Activated naive CD8-positive, alpha-beta T cell treated with anti-CD3 and anti-CD28 coated beads for 36 hours (primary cell): ENCODE measurements at regions not wholly inside any gene's neighbourhood (a gene's known extent, or its start where the extent isn't known, plus 50 kb on each side); places are given as distances from the start of the nearest gene placed in this dataset.

Experiments used
- DNase-seq: peaks from one replicate; pipeline ENCODE4 v3.0.0; 2021
- H3K27ac Mint-ChIP-seq: one replicate; pipeline ENCODE4 v1.8.0; 2022; ENCODE audit warnings: mild to moderate bottlenecking, moderate library complexity, mixed read lengths
- H3K27me3 Mint-ChIP-seq: one replicate; pipeline ENCODE4 v1.8.0; 2022; ENCODE audit warnings: mild to moderate bottlenecking, mixed read lengths
- H3K36me3 Mint-ChIP-seq: one replicate; pipeline ENCODE4 v1.8.0; 2021; ENCODE audit warnings: mild to moderate bottlenecking, mixed read lengths
- H3K4me1 Mint-ChIP-seq: one replicate; pipeline ENCODE4 v1.8.0; 2021; ENCODE audit warnings: mixed read lengths
- H3K4me3 Mint-ChIP-seq: one replicate; pipeline ENCODE4 v1.8.0; 2022; ENCODE audit warnings: mild to moderate bottlenecking, moderate library complexity, mixed read lengths
- H3K9me3 Mint-ChIP-seq: one replicate; pipeline ENCODE4 v1.8.0; 2022; ENCODE audit warnings: mixed read lengths

DNA sequence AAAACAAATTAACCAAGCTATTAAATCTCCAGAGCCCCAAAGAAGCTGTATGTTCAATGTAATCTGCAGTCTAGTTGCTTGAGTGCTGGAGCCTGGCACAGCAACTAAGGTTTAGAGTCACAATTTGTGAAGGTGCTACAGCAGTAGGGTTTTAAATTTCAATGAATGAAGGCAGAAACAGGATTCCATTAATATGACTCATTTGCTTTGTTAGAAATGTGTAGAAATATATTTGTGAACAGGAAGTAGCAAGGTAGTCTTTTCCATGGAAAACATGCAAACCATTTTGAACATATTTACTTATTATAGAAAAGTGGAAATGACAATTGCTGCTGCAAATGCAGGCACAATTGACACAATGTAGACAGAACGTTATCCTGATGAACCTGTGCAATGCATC is 149.0 kb upstream of the STEAP4 start:
- no peak for DNase-seq
- Mint-ChIP-seq H3K36me3 (no peaks in the 10 kb centered on the region), H3K4me1 (no peaks in the 10 kb centered on the region), H3K9me3 (no peaks in the 10 kb centered on the region), H3K27ac (no peak overlapping the region), H3K27me3 (no peaks in the 10 kb centered on the region), H3K4me3 (no peak overlapping the region)

DNA sequence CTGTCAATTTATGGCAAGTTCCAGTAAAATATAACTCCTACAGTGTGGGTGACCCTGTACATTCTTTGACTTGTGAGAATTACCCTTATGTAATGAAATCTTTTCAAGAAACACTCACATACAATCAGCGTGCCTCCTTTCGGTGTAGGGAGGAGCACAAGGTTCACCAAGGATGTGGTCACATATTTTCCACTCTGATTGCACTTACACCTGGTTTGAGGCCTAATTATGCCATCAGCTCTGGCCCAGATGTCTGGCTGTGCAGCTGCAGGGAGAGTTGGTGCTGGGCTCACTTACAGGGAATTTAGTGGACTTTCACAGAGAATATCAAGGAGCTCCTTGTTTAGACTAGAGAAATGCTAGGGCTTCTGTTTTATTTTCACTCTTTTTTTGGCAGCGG is 146.0 kb upstream of the STEAP4 start:
- H3K27ac Mint-ChIP-seq, result no peak overlapping the region
- no peak for DNase-seq
- H3K27me3 Mint-ChIP-seq, result no peaks in the 10 kb centered on the region
- H3K9me3 Mint-ChIP-seq, result no peaks in the 10 kb centered on the region
- H3K36me3 Mint-ChIP-seq, result no peaks in the 10 kb centered on the region
- no peak overlapping the region for H3K4me3 Mint-ChIP-seq
- H3K4me1 Mint-ChIP-seq, result no peaks in the 10 kb centered on the region

DNA sequence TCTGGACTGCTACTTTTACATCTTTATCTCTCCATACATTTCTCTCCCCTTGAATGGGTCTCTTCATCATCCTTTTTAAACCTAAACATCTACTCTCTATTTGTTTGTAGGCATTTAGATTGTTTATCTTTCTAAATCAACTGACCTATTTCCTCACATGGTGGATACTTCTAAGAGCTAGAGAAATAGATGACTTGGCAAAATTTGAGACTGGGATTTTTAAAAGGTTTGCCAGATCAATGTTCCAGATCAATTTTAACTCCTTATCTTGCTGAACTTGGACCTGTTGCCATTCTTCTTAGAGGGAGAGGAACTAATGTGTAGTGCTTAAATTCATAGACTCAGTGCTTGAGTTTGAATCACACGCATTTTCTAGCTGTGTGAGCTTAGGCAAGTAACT is 144.2 kb upstream of the STEAP4 start:
- Mint-ChIP-seq H3K36me3 (no peaks in the 10 kb centered on the region), H3K4me1 (no peaks in the 10 kb centered on the region), H3K27ac (no peak overlapping the region), H3K4me3 (no peak overlapping the region), H3K9me3 (no peaks in the 10 kb centered on the region), H3K27me3 (no peaks in the 10 kb centered on the region)
- no peak for DNase-seq

DNA sequence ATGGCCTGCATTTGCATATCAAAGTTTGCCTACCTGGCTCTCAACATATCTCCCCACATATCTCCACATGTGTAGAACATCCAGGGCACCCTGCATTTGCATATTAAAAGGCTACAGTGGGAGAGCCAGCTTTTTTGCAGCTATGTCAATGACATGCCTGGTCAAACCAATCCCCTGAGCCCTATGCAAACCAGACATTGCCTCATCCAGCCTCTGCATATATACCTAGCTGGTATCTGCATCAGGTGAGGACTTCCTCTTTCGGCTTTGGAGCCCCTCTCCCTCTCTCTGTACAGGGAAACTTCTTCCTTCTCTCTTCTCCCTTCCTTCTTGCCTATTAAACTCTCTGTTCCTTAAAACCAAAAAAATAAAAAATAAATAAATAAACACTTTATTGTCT is 142.7 kb upstream of the STEAP4 start:
- Mint-ChIP-seq H3K27ac (no peak overlapping the region), H3K36me3 (no peaks in the 10 kb centered on the region), H3K9me3 (no peaks in the 10 kb centered on the region), H3K4me1 (no peaks in the 10 kb centered on the region), H3K27me3 (no peaks in the 10 kb centered on the region), H3K4me3 (no peak overlapping the region)
- no peak for DNase-seq

DNA sequence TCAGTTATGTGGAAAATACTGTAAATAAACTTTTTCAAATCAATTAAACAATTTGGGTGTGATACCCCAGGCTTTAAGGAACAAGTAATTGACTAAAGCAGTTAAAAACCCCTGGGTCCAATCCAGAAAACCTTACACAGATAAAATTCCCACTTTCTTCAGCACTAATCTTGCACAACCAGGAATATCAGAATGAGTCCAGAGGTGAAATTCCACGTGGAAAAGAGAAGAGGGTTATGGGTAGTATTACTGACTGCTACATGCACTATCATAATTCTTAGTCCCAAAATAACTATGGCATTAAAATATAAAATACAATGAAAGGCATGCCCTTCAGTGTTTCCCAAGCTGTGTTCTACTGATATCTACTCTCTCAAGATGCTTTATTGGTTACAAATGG is 135.7 kb upstream of the STEAP4 start:
- no peak for DNase-seq
- Mint-ChIP-seq H3K4me3 (no peak overlapping the region), H3K27me3 (peaks cover 9% of the 10 kb centered on the region)

DNA sequence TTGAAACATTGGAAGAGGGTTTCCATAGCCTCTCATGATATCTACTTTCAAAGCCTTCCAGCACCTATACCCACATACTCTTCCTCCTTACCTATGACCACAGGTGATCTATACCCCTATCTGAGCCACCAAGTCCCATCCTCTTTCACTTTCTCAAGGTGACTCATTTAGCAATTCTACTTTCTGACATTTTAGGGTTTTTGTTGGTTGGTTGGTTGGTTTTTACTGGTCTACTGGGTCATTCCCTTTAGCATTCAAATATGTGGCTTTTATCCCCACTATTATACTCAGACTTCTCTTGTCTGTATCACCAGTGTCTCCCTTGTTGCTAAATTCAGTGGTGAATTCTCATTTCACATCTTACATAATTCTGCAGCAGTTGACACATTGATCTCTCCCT is 130.4 kb upstream of the STEAP4 start:
- Mint-ChIP-seq H3K27me3 (peaks cover 18% of the 10 kb centered on the region), H3K4me3 (no peak overlapping the region), H3K4me1 (no peaks in the 10 kb centered on the region), H3K27ac (no peak overlapping the region), H3K36me3 (no peaks in the 10 kb centered on the region), H3K9me3 (no peaks in the 10 kb centered on the region)
- no peak for DNase-seq

More for the DNA sequence above, 135.7 kb upstream of the STEAP4 start:
- Mint-ChIP-seq H3K4me1 (no peaks in the 10 kb centered on the region), H3K9me3 (no peaks in the 10 kb centered on the region), H3K36me3 (no peaks in the 10 kb centered on the region), H3K27ac (no peak overlapping the region)

DNA sequence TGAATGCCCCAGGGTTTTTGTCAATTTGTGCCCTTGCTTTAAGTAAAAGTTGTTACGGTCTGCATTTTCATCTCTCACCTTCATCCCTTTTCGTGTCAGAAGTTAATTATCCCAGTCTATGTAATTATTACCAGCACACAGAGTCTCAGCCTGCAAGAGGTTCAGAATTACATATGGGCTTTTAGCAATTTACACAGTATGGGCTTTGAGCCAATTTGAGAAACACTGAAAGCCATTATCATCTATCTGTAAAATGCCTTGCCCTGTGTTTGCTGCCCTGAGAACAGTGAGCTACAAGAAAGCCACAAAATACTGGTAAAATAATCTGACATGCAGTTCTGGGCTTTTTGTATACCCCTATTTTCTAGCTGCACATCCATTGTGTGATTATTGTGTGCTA is 125.6 kb upstream of the STEAP4 start:
- H3K27ac Mint-ChIP-seq, result no peak overlapping the region
- no peaks in the 10 kb centered on the region for H3K36me3 Mint-ChIP-seq
- H3K4me3 Mint-ChIP-seq, result no peak overlapping the region
- H3K4me1 Mint-ChIP-seq, result no peaks in the 10 kb centered on the region
- H3K9me3 Mint-ChIP-seq, result no peaks in the 10 kb centered on the region
- H3K27me3 Mint-ChIP-seq, result peaks cover 13% of the 10 kb centered on the region
- no peak for DNase-seq

DNA sequence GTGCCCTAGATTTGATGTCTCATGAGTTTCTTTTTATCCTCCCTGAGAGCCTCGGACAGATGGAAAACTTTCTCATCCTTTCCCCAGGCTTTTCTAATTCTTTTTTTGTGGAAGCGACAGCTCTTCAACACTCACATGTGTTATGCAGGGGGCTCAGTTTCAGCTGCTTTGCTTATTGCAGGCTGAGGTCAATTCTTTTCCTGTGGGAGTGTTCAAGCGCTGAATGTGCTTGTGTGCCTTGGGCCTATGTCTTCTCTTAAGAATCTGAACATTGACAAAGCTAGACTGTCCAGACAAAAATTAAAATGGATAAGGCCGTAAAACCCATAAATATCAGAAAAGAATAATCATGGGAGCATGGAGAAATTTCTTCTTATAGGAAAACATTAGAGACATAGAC is 125.2 kb upstream of the STEAP4 start:
- Mint-ChIP-seq H3K4me1 (no peaks in the 10 kb centered on the region), H3K9me3 (no peaks in the 10 kb centered on the region), H3K27ac (no peak overlapping the region), H3K36me3 (no peaks in the 10 kb centered on the region), H3K4me3 (no peak overlapping the region), H3K27me3 (peaks cover 13% of the 10 kb centered on the region)
- no peak for DNase-seq

DNA sequence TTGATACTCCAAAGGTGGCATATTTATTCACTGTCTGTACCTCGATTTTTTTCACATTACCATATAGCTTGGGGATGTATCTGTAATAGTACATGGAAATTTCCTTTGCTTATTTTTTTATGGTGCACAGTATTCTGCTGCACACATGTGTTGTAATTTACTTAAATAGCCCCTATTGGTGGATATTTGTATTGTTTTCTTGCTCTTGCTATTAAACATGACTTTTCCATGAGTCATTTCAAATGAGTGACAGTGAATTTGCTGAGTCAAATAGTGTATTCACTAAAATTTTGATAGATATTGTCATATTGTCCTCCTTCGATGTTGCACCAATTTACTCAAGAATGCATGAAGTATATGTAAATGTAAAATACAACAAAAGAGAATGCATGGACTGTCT is 122.7 kb upstream of the STEAP4 start:
- no peaks in the 10 kb centered on the region for H3K36me3 Mint-ChIP-seq
- no peaks in the 10 kb centered on the region for H3K9me3 Mint-ChIP-seq
- DNase-seq, result no peak
- H3K4me3 Mint-ChIP-seq, result no peak overlapping the region
- no peaks in the 10 kb centered on the region for H3K4me1 Mint-ChIP-seq
- peaks cover 13% of the 10 kb centered on the region for H3K27me3 Mint-ChIP-seq
- no peak overlapping the region for H3K27ac Mint-ChIP-seq

DNA sequence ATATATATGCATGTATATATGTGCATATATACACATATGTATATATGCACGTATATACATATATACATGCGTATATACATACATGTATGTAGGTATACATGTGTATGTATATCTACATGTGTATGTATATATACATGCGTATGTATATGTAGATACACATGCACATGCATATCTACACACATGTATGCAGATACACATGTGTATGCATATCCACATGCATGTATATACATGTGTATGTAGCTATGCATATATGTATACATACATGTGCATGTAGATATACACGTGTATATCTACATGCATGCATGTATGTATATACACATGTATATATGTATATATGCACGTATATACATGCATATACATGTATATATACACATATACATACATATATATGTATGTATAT is 95.8 kb upstream of the STEAP4 start:
- Mint-ChIP-seq H3K36me3 (no peaks in the 10 kb centered on the region), H3K9me3 (no peaks in the 10 kb centered on the region)

DNA sequence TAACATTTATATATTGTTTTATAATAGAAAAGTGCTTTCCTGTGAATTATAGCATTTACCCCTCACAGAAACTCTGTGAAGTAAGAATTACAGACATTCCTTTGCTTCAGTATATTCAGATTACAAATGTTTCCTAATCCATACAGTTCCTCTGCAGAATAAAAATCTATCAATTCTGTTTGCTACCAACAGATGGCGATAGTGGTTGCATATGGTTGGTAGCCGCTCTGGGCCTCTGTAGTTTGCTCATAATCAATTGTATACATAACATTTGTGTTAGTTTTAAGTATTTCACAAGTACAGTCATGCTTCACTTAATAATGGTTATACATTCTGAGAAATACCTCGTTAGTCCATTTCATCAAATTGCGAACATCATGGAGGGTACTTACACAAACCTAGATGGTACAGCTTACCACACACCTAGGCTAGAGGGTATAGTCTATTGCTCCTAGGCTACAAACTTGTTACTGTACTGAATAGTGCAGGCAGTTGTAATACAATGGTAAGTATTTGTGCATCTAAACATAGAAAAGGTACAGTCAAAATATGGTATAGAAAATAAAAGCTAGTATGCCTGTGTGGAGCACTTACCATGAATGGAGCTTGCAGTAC is 94.4 kb upstream of the STEAP4 start:
- Mint-ChIP-seq H3K9me3 (no peaks in the 10 kb centered on the region), H3K4me3 (no peak overlapping the region), H3K27ac (no peak overlapping the region), H3K4me1 (peaks cover 11% of the 10 kb centered on the region), H3K36me3 (no peaks in the 10 kb centered on the region), H3K27me3 (peaks cover 4% of the 10 kb centered on the region)
- DNase-seq, result peak; percentile 1

More for the DNA sequence above, 95.8 kb upstream of the STEAP4 start:
- DNase-seq, result no peak
- Mint-ChIP-seq H3K27ac (no peak overlapping the region), H3K27me3 (peaks cover 4% of the 10 kb centered on the region), H3K4me3 (no peak overlapping the region), H3K4me1 (peaks cover 2% of the 10 kb centered on the region)

DNA sequence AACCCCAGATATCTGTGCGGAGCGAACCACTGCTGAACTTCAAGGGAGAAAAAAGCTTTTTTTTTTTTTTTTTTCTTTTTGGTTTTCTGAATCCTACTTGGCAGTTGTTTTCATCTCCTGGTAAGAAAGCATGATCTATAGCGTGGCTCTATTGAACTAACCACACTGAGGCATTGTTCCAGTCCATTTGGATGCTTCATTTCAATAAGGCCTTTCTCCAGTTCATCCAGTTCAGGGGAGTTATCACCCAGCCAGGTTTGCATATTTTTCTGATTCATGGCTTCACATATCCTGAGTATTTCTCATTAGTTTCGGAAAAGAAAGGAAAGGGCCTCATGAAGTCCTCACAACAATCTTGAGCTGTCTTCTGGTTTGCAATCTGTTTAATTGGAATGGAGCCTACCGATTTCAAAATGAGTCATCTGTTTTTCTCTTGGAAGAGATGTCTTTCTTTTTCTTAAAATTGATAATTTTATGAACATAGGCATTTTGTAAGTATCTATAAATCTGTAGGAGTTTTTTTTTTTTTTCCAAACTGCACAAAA is 93.1 kb upstream of the STEAP4 start:
- H3K4me3 Mint-ChIP-seq, result no peak overlapping the region
- H3K9me3 Mint-ChIP-seq, result no peaks in the 10 kb centered on the region
- peaks cover 4% of the 10 kb centered on the region for H3K27me3 Mint-ChIP-seq
- H3K27ac Mint-ChIP-seq, result no peak overlapping the region
- H3K36me3 Mint-ChIP-seq, result no peaks in the 10 kb centered on the region
- H3K4me1 Mint-ChIP-seq, result peaks cover 15% of the 10 kb centered on the region
- no peak for DNase-seq

DNA sequence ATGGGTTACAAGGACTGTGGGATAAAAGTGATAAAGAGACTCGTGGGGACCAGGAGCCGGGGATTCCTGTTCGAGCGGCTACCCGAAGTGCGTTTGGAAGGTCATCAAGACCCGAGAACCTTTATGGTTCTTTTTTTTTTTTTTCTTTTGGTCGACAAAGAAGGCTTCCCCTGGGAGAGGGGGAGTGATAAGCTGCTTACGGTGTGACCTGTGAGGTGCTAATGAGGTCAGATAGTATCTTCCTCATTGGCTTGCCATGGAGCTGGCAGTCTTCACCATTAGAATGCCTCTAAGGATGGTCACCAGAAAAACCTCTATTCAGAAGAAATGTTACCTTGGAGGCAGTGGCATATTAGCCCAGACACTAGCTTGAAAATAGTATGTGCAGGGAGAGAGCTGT is 92.3 kb upstream of the STEAP4 start:
- H3K27ac Mint-ChIP-seq, result no peak overlapping the region
- no peak for DNase-seq
- peaks cover 15% of the 10 kb centered on the region for H3K4me1 Mint-ChIP-seq
- peaks cover 4% of the 10 kb centered on the region for H3K27me3 Mint-ChIP-seq
- H3K36me3 Mint-ChIP-seq, result no peaks in the 10 kb centered on the region
- H3K4me3 Mint-ChIP-seq, result no peak overlapping the region
- H3K9me3 Mint-ChIP-seq, result no peaks in the 10 kb centered on the region

DNA sequence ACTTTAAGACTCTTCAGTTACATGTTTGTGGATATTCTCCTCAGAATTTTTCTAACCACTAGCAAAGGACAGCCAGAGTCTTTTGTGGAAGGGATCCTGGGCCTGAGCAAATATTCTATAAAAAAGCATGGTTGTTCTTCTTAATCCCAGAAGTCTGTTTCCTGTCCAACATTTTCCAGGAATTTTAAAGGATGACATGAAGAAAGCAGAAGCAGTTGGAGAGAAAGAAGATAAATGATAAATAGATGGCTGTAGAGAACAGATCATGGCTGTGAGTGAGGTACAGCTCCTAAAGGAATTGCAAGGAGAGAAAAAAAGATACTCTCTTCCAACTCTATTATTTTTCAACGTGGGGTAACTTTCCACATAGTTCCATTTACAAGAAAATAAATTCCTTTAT is 91.8 kb upstream of the STEAP4 start:
- Mint-ChIP-seq H3K36me3 (no peaks in the 10 kb centered on the region), H3K27ac (no peak overlapping the region), H3K4me3 (no peak overlapping the region), H3K4me1 (peaks cover 15% of the 10 kb centered on the region), H3K9me3 (no peaks in the 10 kb centered on the region), H3K27me3 (peaks cover 8% of the 10 kb centered on the region)
- DNase-seq, result no peak

DNA sequence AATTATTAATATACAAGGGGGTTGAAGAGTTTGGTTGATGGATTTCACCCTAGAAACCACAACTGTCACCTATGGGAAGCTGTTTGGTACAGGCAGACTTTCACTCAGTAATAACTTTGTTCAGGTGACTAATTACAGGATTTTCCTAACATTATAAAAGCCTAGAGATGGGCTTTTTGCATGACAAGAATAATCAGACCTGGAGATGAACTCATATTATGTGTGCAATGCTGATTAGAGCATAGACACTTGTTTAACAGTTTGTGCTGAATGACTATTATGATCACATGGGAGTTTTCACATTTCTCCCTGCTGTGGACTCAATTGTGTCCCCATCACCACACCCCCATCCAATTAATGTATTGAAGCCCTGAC is 90.2 kb upstream of the STEAP4 start:
- Mint-ChIP-seq H3K36me3 (no peaks in the 10 kb centered on the region), H3K4me1 (peaks cover 15% of the 10 kb centered on the region), H3K27me3 (peaks cover 13% of the 10 kb centered on the region), H3K27ac (peak overlapping the region; percentile 87), H3K4me3 (no peak overlapping the region), H3K9me3 (no peaks in the 10 kb centered on the region)
- DNase-seq, result no peak

DNA sequence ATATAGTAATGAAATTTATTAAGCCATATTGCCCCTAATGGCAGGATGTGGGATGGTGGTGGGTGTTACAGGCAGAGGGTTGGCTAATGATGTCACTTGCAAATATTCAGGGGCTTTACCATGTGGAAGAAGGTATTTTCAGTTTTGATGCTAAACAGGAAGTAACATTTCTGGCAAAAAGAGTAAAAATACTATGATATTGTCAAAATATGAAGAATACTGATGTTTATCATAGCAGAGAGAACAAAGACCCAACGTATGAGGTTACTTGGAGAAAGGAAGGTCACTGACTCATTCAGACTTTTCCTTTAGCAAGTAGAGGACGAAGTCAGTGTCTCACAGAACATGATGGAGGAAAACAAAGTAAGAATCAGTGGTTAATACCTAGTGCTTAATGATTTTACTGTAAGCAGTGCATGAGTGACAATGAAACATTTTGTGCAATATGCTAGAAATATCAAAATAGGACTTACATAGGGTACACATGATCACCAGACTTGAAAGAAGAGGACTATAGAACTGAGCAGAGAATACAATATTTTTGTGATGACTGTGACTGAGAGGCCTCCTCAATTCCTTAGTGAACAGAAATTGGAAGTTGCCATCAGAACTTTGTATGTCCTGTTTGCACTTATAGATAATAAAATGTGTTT is 89.7 kb upstream of the STEAP4 start:
- peak overlapping the region; percentile 80 for H3K27ac Mint-ChIP-seq

More for the DNA sequence above, 89.7 kb upstream of the STEAP4 start:
- H3K9me3 Mint-ChIP-seq, result no peaks in the 10 kb centered on the region
- no peaks in the 10 kb centered on the region for H3K36me3 Mint-ChIP-seq
- no peak overlapping the region for H3K4me3 Mint-ChIP-seq
- DNase-seq, result peak; percentile 3
- H3K27me3 Mint-ChIP-seq, result peaks cover 17% of the 10 kb centered on the region
- peaks cover 15% of the 10 kb centered on the region for H3K4me1 Mint-ChIP-seq
